A673 (cell line): ENCODE measurements at regions not wholly inside any gene's neighbourhood (a gene's known extent, or its start where the extent isn't known, plus 50 kb on each side); places are given as distances from the start of the nearest gene placed in this dataset.

Source experiments
- BruUV-seq: library from RNA; stranded (reverse); fragments of 400-500 nt; replicated peaks from 2 replicates; lab custom pipeline; 2021; lab: Mats Ljungman, UMichigan
- CTCF ChIA-PET: fragments of 300-600 bp; sonication (Branson Sonifier 250); formaldehyde crosslinking; loops from one replicate; lab custom pipeline; 2022; ENCODE audit warnings: antibody characterized with exemption; lab: Charles Lee
- POLR2A ChIA-PET: fragments of 300-600 bp; sonication (Branson Sonifier 250); formaldehyde crosslinking; loops from one replicate; lab custom pipeline; 2022; ENCODE audit warnings: antibody characterized with exemption; ENCODE audit not compliant: low non-redundant PET; lab: Charles Lee
- DNase-seq: peaks from one replicate; pipeline ENCODE4 v3.0.0-alpha.2; 2015; ENCODE audit warnings: low spot score
- H3K27ac ChIP-seq: fragments of 200-600 bp; sonication (generic); 2 replicates; pipeline ENCODE4 v1.5.1; 2016; ENCODE audit warnings: mixed run types, low read depth, mild to moderate bottlenecking, mixed read lengths, antibody characterized with exemption, low read length; ENCODE audit not compliant: poor library complexity, severe bottlenecking
- H3K27me3 ChIP-seq: fragments of 200-600 bp; sonication (generic); replicated peaks from 2 replicates; pipeline ENCODE4 v1.6.1; 2017; ENCODE audit warnings: mixed run types, low read depth, mild to moderate bottlenecking, mixed read lengths, antibody characterized with exemption, low read length; ENCODE audit not compliant: insufficient read depth, poor library complexity
- H3K36me3 ChIP-seq: fragments of 200-600 bp; sonication (generic); 2 replicates; pipeline ENCODE4 v1.6.1; 2016; ENCODE audit warnings: mixed run types, mild to moderate bottlenecking, mixed read lengths, antibody characterized with exemption, low read length; ENCODE audit not compliant: insufficient read depth, poor library complexity, severe bottlenecking
- H3K4me1 ChIP-seq: fragments of 200-600 bp; sonication (generic); 2 replicates; pipeline ENCODE4 v1.6.1; 2017; ENCODE audit warnings: mixed run types, mild to moderate bottlenecking, mixed read lengths, antibody characterized with exemption, low read length; ENCODE audit not compliant: insufficient read depth, poor library complexity, severe bottlenecking
- H3K4me3 ChIP-seq: fragments of 200-600 bp; sonication (generic); 2 replicates; pipeline ENCODE4 v1.5.1; 2016; ENCODE audit warnings: low read depth, mixed run types, mild to moderate bottlenecking, mixed read lengths, low read length; ENCODE audit not compliant: poor library complexity, severe bottlenecking
- H3K9me3 ChIP-seq: fragments of 200-600 bp; sonication (generic); 2 replicates; pipeline ENCODE4 v1.6.1; 2016; ENCODE audit warnings: mixed run types, low read depth, mild to moderate bottlenecking, mixed read lengths, antibody characterized with exemption, low read length; ENCODE audit not compliant: poor library complexity, severe bottlenecking
- CTCF ChIP-seq: fragments of 300-800, 200-600 bp; sonication (generic); conservative IDR thresholded peaks from 2 replicates; pipeline ENCODE4 v1.5.1; 2017; ENCODE audit warnings: low read depth, mild to moderate bottlenecking, antibody characterized with exemption, low read length, moderate library complexity, mixed read lengths
- EZH2 ChIP-seq: fragments of 200-600 bp; sonication (generic); IDR thresholded peaks from 2 replicates; pipeline ENCODE4 v1.6.1; 2017; ENCODE audit warnings: borderline replicate concordance, low read depth, mild to moderate bottlenecking, mixed read lengths, antibody characterized with exemption, low read length; ENCODE audit not compliant: poor library complexity, severe bottlenecking
- intact Hi-C: fragments of 100-400 bp; cut with micrococcal nuclease; formaldehyde crosslinking; loops from one replicate; pipeline ENCODE4 v1.10.0; 2022; ENCODE audit not compliant: unreplicated experiment

- Histone ChIP-seq H3K4me1 (no peaks in the 10 kb centered on the region), H3K36me3 (no peaks in the 10 kb centered on the region), H3K9me3 (no peaks in the 10 kb centered on the region), H3K27ac (no peak overlapping the region), H3K27me3 (no peaks in the 10 kb centered on the region), H3K4me3 (no peak overlapping the region)
- intact Hi-C loops = no loop called here
- ChIA-PET POLR2A (no interaction called here), CTCF (no interaction called here)
- TF ChIP-seq CTCF (no peak), EZH2 (no peak)
- BruUV-seq = no TSS peak
- DNase-seq = no peak
Measured at GRCh38 chr9:18009902-18010301, 431.0 kb downstream of the SH3GL2 start.

- CTCF ChIA-PET = no interaction called here
- intact Hi-C loops = no loop called here
Measured at GRCh38 chr9:18010492-18010891, 431.6 kb downstream of the SH3GL2 start.

GRCh38 chr9:18012170-18012569 is 433.3 kb downstream of the SH3GL2 start:
- Histone ChIP-seq H3K27ac (no peak overlapping the region), H3K27me3 (no peaks in the 10 kb centered on the region), H3K36me3 (no peaks in the 10 kb centered on the region), H3K4me1 (no peaks in the 10 kb centered on the region), H3K4me3 (no peak overlapping the region), H3K9me3 (no peaks in the 10 kb centered on the region)
- no peak for TF ChIP-seq CTCF
- no peak for TF ChIP-seq EZH2
- CTCF ChIA-PET = no interaction called here
- intact Hi-C loops = no loop called here
- DNase-seq = no peak
- POLR2A ChIA-PET = no interaction called here
- BruUV-seq = no TSS peak

More at GRCh38 chr9:18010492-18010891, 431.6 kb downstream of the SH3GL2 start:
- no peaks in the 10 kb centered on the region for H3K27me3 ChIP-seq
- H3K9me3 ChIP-seq = no peaks in the 10 kb centered on the region
- no TSS peak for BruUV-seq
- no peak overlapping the region for H3K4me3 ChIP-seq
- TF ChIP-seq EZH2 = no peak
- TF ChIP-seq CTCF = no peak
- H3K27ac ChIP-seq = no peak overlapping the region
- H3K36me3 ChIP-seq = no peaks in the 10 kb centered on the region
- POLR2A ChIA-PET = no interaction called here
- DNase-seq = no peak
- H3K4me1 ChIP-seq = no peaks in the 10 kb centered on the region
